GM13977 (cell line): ENCODE measurements at regions not wholly inside any gene's neighbourhood (a gene's known extent, or its start where the extent isn't known, plus 50 kb on each side); places are given as distances from the start of the nearest gene placed in this dataset.

Experiments used
- DNase-seq: peaks from one replicate; pipeline ENCODE4 v3.0.0; 2012; ENCODE audit warnings: low spot score
- CTCF ChIP-seq: IDR thresholded peaks from 2 replicates; pipeline ENCODE4 v1.5.1; 2012; ENCODE audit warnings: mild to moderate bottlenecking, control low read depth; ENCODE audit not compliant: insufficient read depth; ENCODE audit errors: extremely low read depth, missing control alignments
- in situ Hi-C: fragments of 300-500 bp; cut with MboI; formaldehyde crosslinking; loops from one replicate; pipeline ENCODE4 v1.12.0; 2022; ENCODE audit warnings: low sequenced_read_pairs, low pct_unique_long_range_greater_than_20kb, mixed read lengths, inconsistent platforms; ENCODE audit not compliant: unreplicated experiment

GRCh38 chr2:150859877-150860276 lies 372.4 kb upstream of the RND3 start:
- no peak for TF ChIP-seq CTCF
- DNase-seq: no peak
- in situ Hi-C loops: no loop called here

- DNase-seq: no peak
- TF ChIP-seq CTCF: no peak
- in situ Hi-C loops: no loop called here
Measured at GRCh38 chr2:150859162-150859561, 371.7 kb upstream of the RND3 start.

GRCh38 chr2:150858382-150858781 lies 370.9 kb upstream of the RND3 start:
- no peak for DNase-seq
- in situ Hi-C loops: no loop called here
- TF ChIP-seq CTCF: no peak

- no peak for TF ChIP-seq CTCF
- no peak for DNase-seq
- in situ Hi-C loops: no loop called here
Measured at GRCh38 chr2:150856596-150857281, 369.3 kb upstream of the RND3 start.

GRCh38 chr2:150853263-150853662 lies 365.8 kb upstream of the RND3 start:
- DNase-seq: no peak
- in situ Hi-C loops: no loop called here
- TF ChIP-seq CTCF: no peak

- in situ Hi-C loops: no loop called here
- DNase-seq: no peak
- TF ChIP-seq CTCF: no peak
Measured at GRCh38 chr2:150850641-150851040, 363.2 kb upstream of the RND3 start.
